HG03095 (cell line): ENCODE measurements at regions not wholly inside any gene's neighbourhood (a gene's known extent, or its start where the extent isn't known, plus 50 kb on each side); places are given as distances from the start of the nearest gene placed in this dataset.

Experiments used
- ATAC-seq: cut with Tn5 transposase; IDR thresholded peaks from one replicate; pipeline ENCODE4 v1.9.1; 2021; ENCODE audit warnings: moderate library complexity; ENCODE audit not compliant: unreplicated experiment

DNA sequence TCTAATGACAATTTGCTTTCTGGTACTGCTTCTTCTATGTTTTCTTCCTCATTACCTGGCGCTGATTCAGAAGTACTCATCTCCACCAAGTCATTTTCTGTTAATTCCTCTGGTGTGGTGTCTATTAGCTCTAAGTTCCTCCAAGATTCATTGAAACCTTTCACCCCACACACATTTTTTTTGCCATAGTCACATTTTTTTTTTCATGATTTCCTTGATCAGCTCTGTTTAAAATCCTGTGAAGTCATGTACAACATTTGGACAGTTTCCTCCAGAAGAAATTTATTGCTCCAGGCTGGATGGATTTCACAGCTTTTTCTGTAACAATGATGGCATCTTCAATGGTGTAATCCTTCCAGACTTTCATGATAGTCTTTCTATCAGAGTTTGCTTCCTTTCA lies 243.2 kb upstream of the VEPH1 start:
- ATAC-seq = no peak

DNA sequence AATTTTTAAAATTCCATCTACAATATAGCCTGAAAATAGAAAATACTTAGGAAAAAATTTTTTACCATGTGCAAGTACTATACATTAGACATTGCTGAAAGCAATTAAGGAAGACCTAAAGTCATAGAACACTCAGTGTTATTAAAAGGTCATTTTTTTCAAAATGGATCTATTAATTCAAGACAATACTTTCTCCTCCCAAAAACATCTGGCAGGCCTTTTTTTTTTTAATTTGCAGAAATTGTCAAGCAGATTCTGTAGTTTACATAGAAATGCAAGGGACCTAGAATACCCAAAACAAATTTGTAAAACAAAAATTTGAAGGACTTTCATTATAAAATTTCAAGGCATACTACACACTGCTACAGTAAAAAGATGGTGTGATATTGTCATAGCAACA lies 238.4 kb upstream of the VEPH1 start:
- no peak for ATAC-seq

DNA sequence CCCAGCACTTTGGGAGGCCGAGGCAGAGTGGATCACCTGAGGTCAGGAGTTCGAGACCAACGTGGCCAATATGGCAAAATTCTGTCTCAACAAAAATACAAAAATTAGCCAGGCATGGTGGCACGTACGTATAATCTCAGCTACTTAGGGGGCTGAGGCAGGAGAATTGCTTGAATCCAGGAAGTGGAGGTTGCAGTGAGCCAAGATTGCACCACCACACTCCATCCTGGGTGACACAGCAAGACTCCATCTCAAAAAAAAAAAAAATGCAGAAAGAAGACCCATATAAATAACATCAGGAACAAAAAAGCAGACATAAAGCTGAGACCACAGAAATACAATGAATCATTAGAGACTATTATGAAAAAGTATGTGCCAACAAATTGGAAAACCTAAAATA lies 235.2 kb upstream of the VEPH1 start:
- no peak for ATAC-seq

DNA sequence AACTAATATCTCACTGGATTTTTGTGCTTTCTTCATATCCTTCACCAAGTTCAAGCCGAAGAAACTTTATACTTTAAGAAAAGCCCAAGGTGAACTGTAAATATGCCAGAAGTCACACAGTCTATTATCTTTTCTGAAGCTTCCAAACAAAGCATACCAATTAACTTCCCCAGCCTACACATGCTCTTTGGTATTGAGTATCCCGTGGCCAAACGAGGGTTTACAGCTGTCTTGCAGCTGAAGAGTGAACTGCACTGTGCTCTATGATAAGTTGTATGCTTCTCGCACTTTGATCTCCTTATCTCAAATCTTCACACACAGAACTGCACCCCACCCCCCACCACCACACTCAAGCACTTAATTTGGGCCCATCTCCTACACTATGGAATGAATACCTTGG lies 215.6 kb upstream of the VEPH1 start:
- no peak for ATAC-seq

DNA sequence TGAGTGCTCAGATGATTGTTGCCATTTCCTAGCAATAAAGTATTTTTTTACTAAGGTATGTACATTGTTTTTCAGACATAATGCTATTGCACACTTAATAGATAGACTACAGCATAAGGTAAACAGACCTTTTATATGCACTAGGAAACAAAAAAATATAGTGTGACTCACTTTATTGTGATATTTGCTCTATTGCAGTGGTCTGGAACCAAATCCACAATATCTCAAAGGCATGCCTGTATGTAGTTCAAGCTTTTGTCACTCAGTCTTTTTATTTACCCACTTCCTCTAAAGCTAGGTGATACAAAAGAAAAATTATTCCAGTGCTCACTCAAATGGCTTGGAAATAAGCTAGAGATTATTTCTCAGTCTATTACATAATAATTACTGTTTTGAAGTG lies 209.9 kb upstream of the VEPH1 start:
- no peak for ATAC-seq

DNA sequence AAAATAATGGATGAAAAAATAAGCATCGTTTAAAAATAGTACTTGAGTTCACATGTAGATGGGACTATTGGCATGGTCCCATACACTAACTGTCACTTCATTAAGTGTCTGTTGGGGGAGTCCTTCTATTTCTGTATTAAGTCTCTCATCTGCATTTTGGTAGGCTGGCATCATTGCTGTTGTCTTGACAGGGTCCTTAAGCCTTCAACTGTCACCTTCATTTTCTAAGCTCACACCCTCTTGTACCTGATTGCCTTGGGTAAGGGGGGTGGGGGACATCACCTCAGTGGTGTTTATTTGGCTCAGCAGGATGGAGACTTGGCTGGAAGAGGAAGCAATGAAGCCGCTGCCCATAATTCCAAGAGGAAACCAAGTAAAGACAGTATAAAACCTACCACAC lies 202.0 kb upstream of the VEPH1 start:
- ATAC-seq = no peak

DNA sequence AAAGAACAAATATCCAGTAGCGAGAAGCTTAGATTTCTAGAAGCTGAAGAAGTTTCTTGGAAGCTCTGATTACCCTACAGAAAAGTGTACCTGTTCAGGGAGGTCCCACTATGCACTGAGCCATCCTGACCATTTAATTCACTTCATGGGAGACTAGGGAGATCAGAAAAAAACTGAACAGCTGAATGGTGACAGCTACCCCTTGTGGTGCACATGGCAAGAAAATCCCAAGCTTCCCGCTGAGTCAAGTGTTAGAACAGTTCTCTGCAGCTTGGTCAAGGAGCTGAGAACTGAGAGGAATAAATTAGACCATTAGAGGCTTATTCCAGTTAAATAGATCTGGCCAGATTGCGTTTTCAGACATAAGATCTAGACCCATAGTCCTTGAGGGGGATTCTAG lies 197.2 kb upstream of the VEPH1 start:
- no peak for ATAC-seq

- ATAC-seq = no peak
These were observed 192.4 kb upstream of the VEPH1 start for GRCh38 chr3:157695586-157695985.

- ATAC-seq = no peak
These were observed 191.9 kb upstream of the VEPH1 start for GRCh38 chr3:157695103-157695502.

- no peak for ATAC-seq
These were observed 190.5 kb upstream of the VEPH1 start for GRCh38 chr3:157693762-157694161.

DNA sequence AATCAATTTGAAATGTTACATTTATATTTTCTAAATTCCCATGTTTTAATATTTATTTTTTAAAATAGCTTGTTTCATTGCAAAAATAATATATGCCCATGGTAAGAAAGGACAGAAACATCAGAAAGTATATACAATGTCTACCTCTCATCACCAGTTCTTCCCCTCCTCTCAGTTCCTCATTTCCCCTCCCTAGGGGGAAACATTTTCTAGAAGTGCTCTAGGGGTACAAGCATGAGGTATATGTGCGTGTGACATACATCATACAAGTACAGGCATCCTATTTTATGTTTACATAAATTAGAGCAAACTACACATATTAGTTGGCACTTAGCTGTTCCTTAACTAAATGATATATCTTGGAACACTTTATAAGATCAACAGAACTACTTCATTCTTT lies 189.3 kb upstream of the VEPH1 start:
- peak; percentile 72 for ATAC-seq

DNA sequence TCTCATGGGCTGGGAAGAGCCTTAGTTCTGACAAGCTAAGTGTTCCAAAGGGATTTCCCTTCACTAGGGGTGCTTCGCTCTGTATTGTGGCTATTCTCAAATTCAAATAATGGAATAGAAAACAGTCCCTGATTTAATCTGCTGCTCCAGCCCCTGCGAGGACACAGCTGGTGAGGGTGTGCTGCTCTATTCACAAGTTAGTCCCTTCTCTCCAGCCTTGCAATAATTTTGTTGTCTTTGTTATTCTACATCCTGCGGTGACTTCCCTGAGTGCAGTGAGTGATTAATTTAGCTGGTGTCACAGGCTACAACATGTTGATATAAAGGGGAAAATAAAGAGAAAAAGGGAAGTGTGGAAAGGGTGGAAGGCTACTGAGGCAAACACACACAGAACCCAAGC lies 180.5 kb upstream of the VEPH1 start:
- ATAC-seq = no peak

DNA sequence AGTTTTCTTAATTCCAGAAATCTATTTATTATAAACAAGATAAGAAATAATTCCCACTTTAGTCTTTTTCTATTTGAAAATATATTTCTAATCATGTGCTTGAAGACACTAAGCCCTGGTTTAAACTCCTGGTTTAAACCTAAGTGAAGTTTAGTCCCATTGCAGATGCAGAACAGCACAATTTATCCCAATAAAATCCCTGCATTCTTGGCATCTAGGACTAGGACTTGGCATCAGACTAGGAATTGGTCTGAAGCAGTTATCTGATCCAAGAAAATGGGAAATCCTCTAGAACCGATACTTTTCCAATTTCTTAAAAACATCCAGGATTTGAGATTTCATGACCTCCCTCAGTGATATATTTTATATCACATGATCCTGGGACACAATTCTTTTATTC lies 168.8 kb upstream of the VEPH1 start:
- no peak for ATAC-seq

DNA sequence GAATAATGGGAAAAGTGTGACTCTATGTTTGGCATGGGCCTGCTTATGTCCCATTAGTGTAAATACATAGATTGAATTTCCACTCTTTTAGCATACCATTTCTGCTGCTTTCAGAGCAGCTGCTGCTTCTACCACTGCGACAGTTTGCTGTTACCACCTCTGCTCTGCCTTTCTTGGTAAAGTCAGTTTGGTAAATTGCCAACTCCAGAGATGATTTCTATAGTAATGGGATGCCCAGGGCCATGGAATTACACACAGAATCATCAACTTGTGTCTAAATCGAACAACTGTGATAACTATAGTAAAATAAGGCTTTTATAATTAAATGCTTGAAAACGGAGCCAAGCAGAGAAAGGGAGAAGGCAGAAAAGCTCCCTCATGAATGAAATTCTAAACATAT lies 168.4 kb upstream of the VEPH1 start:
- no peak for ATAC-seq

- ATAC-seq = no peak
These were observed 166.2 kb upstream of the VEPH1 start for GRCh38 chr3:157669416-157669815.

DNA sequence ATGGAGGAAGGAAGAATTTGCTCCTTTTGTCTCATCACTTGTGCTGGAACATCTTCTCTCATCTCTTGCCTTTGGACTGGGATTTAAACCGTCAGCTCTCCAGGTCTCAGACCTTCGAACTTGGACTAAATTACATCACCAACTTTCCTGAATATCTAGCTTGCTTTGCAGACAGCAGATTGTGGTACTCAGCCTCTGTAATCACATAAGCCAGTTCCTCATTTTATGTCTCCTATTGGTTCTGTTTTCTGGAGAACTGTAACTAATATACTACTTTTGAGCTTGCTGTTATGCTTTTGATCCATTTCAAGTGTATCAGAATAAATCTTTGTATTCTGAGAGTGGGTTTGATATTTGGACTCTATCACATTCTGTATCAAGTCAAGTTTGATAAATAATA lies 164.3 kb upstream of the VEPH1 start:
- ATAC-seq = no peak

GRCh38 chr3:157662171-157662570 lies 159.0 kb upstream of the VEPH1 start:
- no peak for ATAC-seq

DNA sequence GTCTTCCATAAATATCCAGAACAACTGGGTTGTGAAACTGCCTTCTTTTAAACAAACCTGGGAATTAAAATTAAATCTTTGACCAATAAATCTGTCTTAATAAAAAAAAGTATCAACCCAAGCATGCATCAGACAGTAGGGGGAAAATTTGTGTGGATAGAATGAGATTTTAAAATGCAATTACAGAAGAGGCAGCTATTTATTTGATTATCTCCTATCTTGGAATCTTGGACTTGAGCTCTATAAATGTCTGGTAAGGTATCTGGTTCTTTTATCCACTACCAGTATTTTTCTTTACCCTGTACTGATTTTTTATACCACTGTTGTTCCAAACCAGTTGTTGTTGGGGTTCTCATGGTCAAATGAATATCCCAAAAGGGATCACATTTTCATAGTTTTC lies 157.6 kb upstream of the VEPH1 start:
- no peak for ATAC-seq

DNA sequence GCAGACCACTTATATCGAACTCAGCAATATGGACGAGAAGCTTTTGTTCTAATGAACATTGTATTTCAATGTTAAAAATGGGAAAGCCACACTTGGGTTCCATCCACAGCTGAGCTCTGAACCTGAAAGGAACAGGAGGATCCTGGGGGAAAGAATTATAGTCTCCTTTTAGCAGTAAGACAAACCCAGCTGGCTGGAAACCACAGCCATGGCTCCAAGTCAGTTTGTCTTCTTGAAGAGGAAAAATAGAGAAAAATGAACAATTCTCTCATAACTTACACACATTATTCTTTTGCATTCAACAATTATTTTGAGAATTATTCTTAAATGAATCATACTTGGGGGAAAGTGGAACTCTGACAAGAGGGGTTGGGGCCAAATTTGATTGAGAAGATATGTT lies 149.2 kb upstream of the VEPH1 start:
- ATAC-seq = no peak

GRCh38 chr3:157650699-157651098 lies 147.5 kb upstream of the VEPH1 start:
- no peak for ATAC-seq

- no peak for ATAC-seq
These were observed 147.0 kb upstream of the VEPH1 start for GRCh38 chr3:157650172-157650571.

DNA sequence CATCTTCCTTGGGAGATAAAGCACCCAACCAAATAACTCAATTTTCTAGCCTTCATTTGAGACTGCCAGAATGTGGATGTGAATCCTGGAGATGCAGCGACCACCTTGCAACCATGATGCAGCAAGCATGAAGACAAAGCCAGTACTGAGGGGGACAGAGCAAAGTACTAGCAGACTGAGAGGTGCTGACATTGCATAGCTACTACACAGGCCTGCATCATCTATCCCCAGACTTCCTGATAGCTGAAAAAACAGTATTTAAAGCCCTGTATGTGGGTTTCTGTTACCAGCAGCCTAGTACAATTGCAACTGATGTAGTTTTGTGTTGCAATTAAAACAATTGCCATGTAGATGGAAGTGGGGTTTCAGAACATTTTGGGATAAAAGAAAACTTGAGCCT lies 146.3 kb upstream of the VEPH1 start:
- no peak for ATAC-seq

- no peak for ATAC-seq
These were observed 144.6 kb upstream of the VEPH1 start for GRCh38 chr3:157647820-157648219.

GRCh38 chr3:157639756-157640426 lies 136.7 kb upstream of the VEPH1 start:
- ATAC-seq = no peak
